ENCODE measurements at regions not wholly inside any gene's neighbourhood (a gene's known extent, or its start where the extent isn't known, plus 50 kb on each side); places are given as distances from the start of the nearest gene placed in this dataset.
A peak's percentile ranks its signal among the peaks of the same experiment; 100 is the strongest.

GRCh38 chr15:66909381-66909890 is 156.0 kb upstream of the SMAD3 start:
- Histone ChIP-seq H3K9ac (ENCODE audit: extremely low read depth, low read length, poor library complexity, severe bottlenecking) (no peak overlapping the region), H3K36me3 (ENCODE audit: control insufficient read depth, insufficient read depth, low read length) (no peaks in the 10 kb centered on the region), H3K9me3 (ENCODE audit: control insufficient read depth, low read length) (no peaks in the 10 kb centered on the region), H3K4me3 (ENCODE audit: low read length) (no peak overlapping the region), H3K4me1 (ENCODE audit: control insufficient read depth, insufficient read depth, low read length) (no peaks in the 10 kb centered on the region), H3K27me3 (ENCODE audit: control insufficient read depth, insufficient read depth, low read length, poor library complexity, severe bottlenecking) (no peaks in the 10 kb centered on the region), H3K27ac (ENCODE audit: low read depth, low read length) (no peak overlapping the region)
- H3K27me3 Mint-ChIP-seq (ENCODE audit: insufficient read depth) = peaks cover 4% of the 10 kb centered on the region
- H3K4me3 Mint-ChIP-seq = no peak overlapping the region
- peak; percentile 22 for DNase-seq
- TF ChIP-seq, protein P1, sequence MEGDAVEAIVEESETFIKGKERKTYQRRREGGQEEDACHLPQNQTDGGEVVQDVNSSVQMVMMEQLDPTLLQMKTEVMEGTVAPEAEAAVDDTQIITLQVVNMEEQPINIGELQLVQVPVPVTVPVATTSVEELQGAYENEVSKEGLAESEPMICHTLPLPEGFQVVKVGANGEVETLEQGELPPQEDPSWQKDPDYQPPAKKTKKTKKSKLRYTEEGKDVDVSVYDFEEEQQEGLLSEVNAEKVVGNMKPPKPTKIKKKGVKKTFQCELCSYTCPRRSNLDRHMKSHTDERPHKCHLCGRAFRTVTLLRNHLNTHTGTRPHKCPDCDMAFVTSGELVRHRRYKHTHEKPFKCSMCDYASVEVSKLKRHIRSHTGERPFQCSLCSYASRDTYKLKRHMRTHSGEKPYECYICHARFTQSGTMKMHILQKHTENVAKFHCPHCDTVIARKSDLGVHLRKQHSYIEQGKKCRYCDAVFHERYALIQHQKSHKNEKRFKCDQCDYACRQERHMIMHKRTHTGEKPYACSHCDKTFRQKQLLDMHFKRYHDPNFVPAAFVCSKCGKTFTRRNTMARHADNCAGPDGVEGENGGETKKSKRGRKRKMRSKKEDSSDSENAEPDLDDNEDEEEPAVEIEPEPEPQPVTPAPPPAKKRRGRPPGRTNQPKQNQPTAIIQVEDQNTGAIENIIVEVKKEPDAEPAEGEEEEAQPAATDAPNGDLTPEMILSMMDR (conservative IDR thresholded peaks at IDR 0.05) = no peak
- 88 to 92% methylated on average over 7 of the region's 7 CpGs for WGBS, 2 experiments (ENCODE audit: insufficient coverage in 1 of 2, insufficient read length in 1 of 2)
- H3K4me1 Mint-ChIP-seq = peaks cover 8% of the 10 kb centered on the region
- H3K9me3 Mint-ChIP-seq = no peaks in the 10 kb centered on the region
- no peaks in the 10 kb centered on the region for H3K36me3 Mint-ChIP-seq (ENCODE audit: low read depth)
- H3K27ac Mint-ChIP-seq = no peak overlapping the region

DNA sequence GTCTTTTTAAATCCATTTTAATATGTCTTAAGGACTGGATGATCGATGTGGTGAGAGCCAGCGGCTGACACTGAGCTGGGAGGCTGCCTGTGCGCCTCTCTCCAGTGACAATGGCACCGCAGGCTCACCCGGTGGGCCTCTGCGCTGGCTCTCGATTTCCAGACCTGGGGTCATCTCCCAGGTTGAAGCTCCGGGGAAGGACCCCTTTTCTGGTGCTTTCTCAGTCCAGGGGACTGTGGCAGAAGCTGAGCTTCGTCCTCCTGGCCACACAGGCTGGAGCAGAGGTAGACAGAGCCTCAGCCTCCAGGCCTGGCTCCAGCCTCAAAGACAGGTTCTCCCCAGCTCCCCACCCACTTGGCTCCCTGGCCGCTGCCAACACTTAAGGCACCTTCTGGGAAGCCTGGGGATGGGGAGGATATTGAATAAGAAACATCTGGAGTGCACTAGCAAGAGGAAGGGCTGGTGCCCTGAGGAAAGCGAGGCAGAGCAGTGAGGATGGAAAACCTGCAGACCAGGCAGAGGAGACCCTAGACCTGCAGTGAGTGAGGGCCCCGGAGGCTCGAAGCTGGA is 154.2 kb upstream of the SMAD3 start:
- Histone ChIP-seq H3K9me3 (ENCODE audit: control insufficient read depth, low read length) (peaks cover 3% of the 10 kb centered on the region), H3K27me3 (ENCODE audit: control insufficient read depth, insufficient read depth, low read length, poor library complexity, severe bottlenecking) (no peaks in the 10 kb centered on the region), H3K9ac (ENCODE audit: extremely low read depth, low read length, poor library complexity, severe bottlenecking) (no peak overlapping the region), H3K27ac (ENCODE audit: low read depth, low read length) (no peak overlapping the region), H3K4me3 (ENCODE audit: low read length) (no peak overlapping the region), H3K4me1 (ENCODE audit: control insufficient read depth, insufficient read depth, low read length) (no peaks in the 10 kb centered on the region), H3K36me3 (ENCODE audit: control insufficient read depth, insufficient read depth, low read length) (no peaks in the 10 kb centered on the region)
- H3K4me3 Mint-ChIP-seq = no peak overlapping the region
- TF ChIP-seq, protein P1 (conservative IDR thresholded peaks at IDR 0.05) = no peak
- peaks cover 10% of the 10 kb centered on the region for H3K27me3 Mint-ChIP-seq (ENCODE audit: insufficient read depth)
- no peak overlapping the region for H3K27ac Mint-ChIP-seq
- peaks cover 3% of the 10 kb centered on the region for H3K36me3 Mint-ChIP-seq (ENCODE audit: low read depth)
- WGBS, 2 experiments (ENCODE audit: insufficient coverage in 1 of 2, insufficient read length in 1 of 2) = 84 to 91% methylated on average over 8 to 13 of the region's 13 CpGs
- peaks cover 4% of the 10 kb centered on the region for H3K9me3 Mint-ChIP-seq
- H3K4me1 Mint-ChIP-seq = peaks cover 8% of the 10 kb centered on the region
- peak; percentile 40 for DNase-seq

DNA sequence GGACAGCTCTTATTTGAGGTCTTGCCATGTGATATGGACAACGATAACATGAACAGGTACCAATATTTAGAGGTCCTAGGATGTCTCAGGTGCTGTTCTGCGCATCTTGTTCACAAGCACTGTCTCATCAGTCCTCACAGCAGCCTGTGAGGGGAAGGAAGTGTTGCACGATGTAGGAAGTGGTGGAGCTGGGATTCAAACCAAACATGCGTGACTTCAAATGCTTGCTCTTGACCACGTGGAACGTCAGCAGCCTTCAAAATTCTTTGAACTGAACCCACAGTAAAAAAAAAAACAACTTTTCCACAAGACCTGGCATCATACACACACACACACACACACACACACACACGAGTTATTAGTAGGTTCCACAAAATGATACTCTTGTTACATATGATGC is 153.4 kb upstream of the SMAD3 start:
- peaks cover 8% of the 10 kb centered on the region for H3K4me1 Mint-ChIP-seq
- H3K9ac ChIP-seq (ENCODE audit: extremely low read depth, low read length, poor library complexity, severe bottlenecking) = no peak overlapping the region
- TF ChIP-seq, protein P1 (conservative IDR thresholded peaks at IDR 0.05) = no peak
- WGBS, 2 experiments (ENCODE audit: insufficient coverage in 1 of 2, insufficient read length in 1 of 2) = 84 to 94% methylated on average over 2 to 6 of the region's 7 CpGs
- H3K4me3 ChIP-seq (ENCODE audit: low read length) = no peak overlapping the region
- H3K36me3 Mint-ChIP-seq (ENCODE audit: low read depth) = peaks cover 8% of the 10 kb centered on the region
- H3K4me3 Mint-ChIP-seq = no peak overlapping the region
- no peak overlapping the region for H3K27ac Mint-ChIP-seq
- peaks cover 10% of the 10 kb centered on the region for H3K27me3 Mint-ChIP-seq (ENCODE audit: insufficient read depth)
- H3K9me3 ChIP-seq (ENCODE audit: control insufficient read depth, low read length) = peaks cover 11% of the 10 kb centered on the region
- H3K27me3 ChIP-seq (ENCODE audit: control insufficient read depth, insufficient read depth, low read length, poor library complexity, severe bottlenecking) = no peaks in the 10 kb centered on the region
- H3K9me3 Mint-ChIP-seq = peaks cover 10% of the 10 kb centered on the region
- no peak overlapping the region for H3K27ac ChIP-seq (ENCODE audit: low read depth, low read length)
- DNase-seq = peak; percentile 21
- H3K4me1 ChIP-seq (ENCODE audit: control insufficient read depth, insufficient read depth, low read length) = no peaks in the 10 kb centered on the region
- H3K36me3 ChIP-seq (ENCODE audit: control insufficient read depth, insufficient read depth, low read length) = no peaks in the 10 kb centered on the region
